Activated naive CD8-positive, alpha-beta T cell (primary cell): ENCODE measurements at regions not wholly inside any gene's neighbourhood (a gene's known extent, or its start where the extent isn't known, plus 50 kb on each side); places are given as distances from the start of the nearest gene placed in this dataset.

ENCODE experiments used
- H3K27ac Mint-ChIP-seq: one replicate; pipeline ENCODE4 v1.8.0; 2021; ENCODE audit warnings: mixed read lengths
- H3K27me3 Mint-ChIP-seq: one replicate; pipeline ENCODE4 v1.8.0; 2021; ENCODE audit warnings: mixed read lengths
- H3K36me3 Mint-ChIP-seq: one replicate; pipeline ENCODE4 v1.8.0; 2021; ENCODE audit warnings: mixed read lengths
- H3K4me1 Mint-ChIP-seq: one replicate; pipeline ENCODE4 v1.8.0; 2021; ENCODE audit warnings: low read depth, mixed read lengths
- H3K4me3 Mint-ChIP-seq: one replicate; pipeline ENCODE4 v1.8.0; 2021; ENCODE audit warnings: mild to moderate bottlenecking, mixed read lengths
- H3K9me3 Mint-ChIP-seq: one replicate; pipeline ENCODE4 v1.8.0; 2021; ENCODE audit warnings: low read depth, mixed read lengths

- Mint-ChIP-seq H3K36me3 (peaks cover 2% of the 10 kb centered on the region), H3K4me3 (no peak overlapping the region), H3K9me3 (peaks cover 8% of the 10 kb centered on the region), H3K4me1 (no peaks in the 10 kb centered on the region), H3K27ac (no peak overlapping the region), H3K27me3 (no peaks in the 10 kb centered on the region)
These were observed 128.6 kb upstream of the KL start for GRCh38 chr13:32887617-32888016.

- no peaks in the 10 kb centered on the region for H3K4me1 Mint-ChIP-seq
- H3K27me3 Mint-ChIP-seq, result peaks cover 2% of the 10 kb centered on the region
- H3K36me3 Mint-ChIP-seq, result peaks cover 7% of the 10 kb centered on the region
- peaks cover 13% of the 10 kb centered on the region for H3K9me3 Mint-ChIP-seq
- H3K27ac Mint-ChIP-seq, result no peak overlapping the region
- no peak overlapping the region for H3K4me3 Mint-ChIP-seq
These were observed 126.1 kb upstream of the KL start for GRCh38 chr13:32889986-32890565.

GRCh38 chr13:32893176-32893575, 123.0 kb upstream of the KL start:
- H3K4me3 Mint-ChIP-seq, result no peak overlapping the region

GRCh38 chr13:32894589-32895001, 121.6 kb upstream of the KL start:
- H3K27me3 Mint-ChIP-seq, result peaks cover 2% of the 10 kb centered on the region
- no peaks in the 10 kb centered on the region for H3K4me1 Mint-ChIP-seq
- H3K36me3 Mint-ChIP-seq, result peaks cover 5% of the 10 kb centered on the region
- no peak overlapping the region for H3K4me3 Mint-ChIP-seq
- H3K9me3 Mint-ChIP-seq, result peaks cover 5% of the 10 kb centered on the region
- H3K27ac Mint-ChIP-seq, result no peak overlapping the region

More at GRCh38 chr13:32893176-32893575, 123.0 kb upstream of the KL start:
- Mint-ChIP-seq H3K4me1 (no peaks in the 10 kb centered on the region), H3K36me3 (peaks cover 5% of the 10 kb centered on the region), H3K27me3 (peaks cover 2% of the 10 kb centered on the region), H3K9me3 (peaks cover 5% of the 10 kb centered on the region), H3K27ac (no peak overlapping the region)

- no peak overlapping the region for H3K4me3 Mint-ChIP-seq
These were observed 120.9 kb upstream of the KL start for GRCh38 chr13:32895296-32895695.

GRCh38 chr13:32897296-32897695, 118.9 kb upstream of the KL start:
- H3K27me3 Mint-ChIP-seq, result peaks cover 2% of the 10 kb centered on the region
- H3K27ac Mint-ChIP-seq, result no peak overlapping the region
- no peak overlapping the region for H3K4me3 Mint-ChIP-seq
- H3K9me3 Mint-ChIP-seq, result peaks cover 5% of the 10 kb centered on the region
- no peaks in the 10 kb centered on the region for H3K4me1 Mint-ChIP-seq
- H3K36me3 Mint-ChIP-seq, result peaks cover 8% of the 10 kb centered on the region

More at GRCh38 chr13:32895296-32895695, 120.9 kb upstream of the KL start:
- Mint-ChIP-seq H3K9me3 (peaks cover 5% of the 10 kb centered on the region), H3K36me3 (peaks cover 5% of the 10 kb centered on the region), H3K27ac (no peak overlapping the region), H3K4me1 (no peaks in the 10 kb centered on the region), H3K27me3 (peaks cover 2% of the 10 kb centered on the region)

- Mint-ChIP-seq H3K4me1 (peaks cover 22% of the 10 kb centered on the region), H3K9me3 (no peaks in the 10 kb centered on the region), H3K27ac (no peak overlapping the region), H3K4me3 (no peak overlapping the region), H3K27me3 (no peaks in the 10 kb centered on the region), H3K36me3 (peaks cover 3% of the 10 kb centered on the region)
These were observed 114.0 kb upstream of the KL start for GRCh38 chr13:32902029-32902780.

- peaks cover 22% of the 10 kb centered on the region for H3K4me1 Mint-ChIP-seq
- no peaks in the 10 kb centered on the region for H3K27me3 Mint-ChIP-seq
- peaks cover 3% of the 10 kb centered on the region for H3K36me3 Mint-ChIP-seq
- H3K27ac Mint-ChIP-seq, result no peak overlapping the region
- H3K9me3 Mint-ChIP-seq, result no peaks in the 10 kb centered on the region
- no peak overlapping the region for H3K4me3 Mint-ChIP-seq
These were observed 113.3 kb upstream of the KL start for GRCh38 chr13:32902874-32903273.

GRCh38 chr13:32903720-32904119, 112.5 kb upstream of the KL start:
- H3K4me3 Mint-ChIP-seq, result no peak overlapping the region
- peaks cover 3% of the 10 kb centered on the region for H3K36me3 Mint-ChIP-seq
- H3K9me3 Mint-ChIP-seq, result no peaks in the 10 kb centered on the region
- H3K4me1 Mint-ChIP-seq, result peaks cover 22% of the 10 kb centered on the region
- no peak overlapping the region for H3K27ac Mint-ChIP-seq
- H3K27me3 Mint-ChIP-seq, result no peaks in the 10 kb centered on the region

- Mint-ChIP-seq H3K27ac (no peak overlapping the region), H3K4me1 (peaks cover 22% of the 10 kb centered on the region), H3K27me3 (no peaks in the 10 kb centered on the region), H3K9me3 (no peaks in the 10 kb centered on the region), H3K36me3 (peaks cover 3% of the 10 kb centered on the region), H3K4me3 (no peak overlapping the region)
These were observed 112.0 kb upstream of the KL start for GRCh38 chr13:32904266-32904665.

- Mint-ChIP-seq H3K27ac (peak overlapping the region; percentile 93), H3K4me3 (peak overlapping the region; percentile 66), H3K27me3 (no peaks in the 10 kb centered on the region), H3K4me1 (peaks cover 22% of the 10 kb centered on the region), H3K36me3 (peaks cover 3% of the 10 kb centered on the region), H3K9me3 (no peaks in the 10 kb centered on the region)
These were observed 111.0 kb upstream of the KL start for GRCh38 chr13:32905063-32905863.

- H3K4me3 Mint-ChIP-seq, result peak overlapping the region; percentile 66
These were observed 110.4 kb upstream of the KL start for GRCh38 chr13:32905864-32906180.

GRCh38 chr13:32907211-32907610, 109.0 kb upstream of the KL start:
- H3K9me3 Mint-ChIP-seq, result no peaks in the 10 kb centered on the region
- H3K27me3 Mint-ChIP-seq, result no peaks in the 10 kb centered on the region
- H3K36me3 Mint-ChIP-seq, result no peaks in the 10 kb centered on the region
- no peak overlapping the region for H3K4me3 Mint-ChIP-seq
- peaks cover 27% of the 10 kb centered on the region for H3K4me1 Mint-ChIP-seq
- no peak overlapping the region for H3K27ac Mint-ChIP-seq

More at GRCh38 chr13:32905864-32906180, 110.4 kb upstream of the KL start:
- peak overlapping the region; percentile 93 for H3K27ac Mint-ChIP-seq
- peaks cover 25% of the 10 kb centered on the region for H3K4me1 Mint-ChIP-seq
- H3K9me3 Mint-ChIP-seq, result no peaks in the 10 kb centered on the region
- peaks cover 3% of the 10 kb centered on the region for H3K36me3 Mint-ChIP-seq
- H3K27me3 Mint-ChIP-seq, result no peaks in the 10 kb centered on the region

GRCh38 chr13:32910530-32910929, 105.7 kb upstream of the KL start:
- Mint-ChIP-seq H3K4me1 (peaks cover 14% of the 10 kb centered on the region), H3K27me3 (no peaks in the 10 kb centered on the region), H3K36me3 (no peaks in the 10 kb centered on the region), H3K9me3 (no peaks in the 10 kb centered on the region), H3K4me3 (no peak overlapping the region), H3K27ac (no peak overlapping the region)

- Mint-ChIP-seq H3K27me3 (no peaks in the 10 kb centered on the region), H3K27ac (no peak overlapping the region), H3K4me1 (peaks cover 5% of the 10 kb centered on the region), H3K36me3 (peaks cover 3% of the 10 kb centered on the region), H3K4me3 (no peak overlapping the region), H3K9me3 (peaks cover 1% of the 10 kb centered on the region)
These were observed 104.7 kb upstream of the KL start for GRCh38 chr13:32911506-32911905.
